ENCODE measurements at regions not wholly inside any gene's neighbourhood (a gene's known extent, or its start where the extent isn't known, plus 50 kb on each side); places are given as distances from the start of the nearest gene placed in this dataset.

DNA sequence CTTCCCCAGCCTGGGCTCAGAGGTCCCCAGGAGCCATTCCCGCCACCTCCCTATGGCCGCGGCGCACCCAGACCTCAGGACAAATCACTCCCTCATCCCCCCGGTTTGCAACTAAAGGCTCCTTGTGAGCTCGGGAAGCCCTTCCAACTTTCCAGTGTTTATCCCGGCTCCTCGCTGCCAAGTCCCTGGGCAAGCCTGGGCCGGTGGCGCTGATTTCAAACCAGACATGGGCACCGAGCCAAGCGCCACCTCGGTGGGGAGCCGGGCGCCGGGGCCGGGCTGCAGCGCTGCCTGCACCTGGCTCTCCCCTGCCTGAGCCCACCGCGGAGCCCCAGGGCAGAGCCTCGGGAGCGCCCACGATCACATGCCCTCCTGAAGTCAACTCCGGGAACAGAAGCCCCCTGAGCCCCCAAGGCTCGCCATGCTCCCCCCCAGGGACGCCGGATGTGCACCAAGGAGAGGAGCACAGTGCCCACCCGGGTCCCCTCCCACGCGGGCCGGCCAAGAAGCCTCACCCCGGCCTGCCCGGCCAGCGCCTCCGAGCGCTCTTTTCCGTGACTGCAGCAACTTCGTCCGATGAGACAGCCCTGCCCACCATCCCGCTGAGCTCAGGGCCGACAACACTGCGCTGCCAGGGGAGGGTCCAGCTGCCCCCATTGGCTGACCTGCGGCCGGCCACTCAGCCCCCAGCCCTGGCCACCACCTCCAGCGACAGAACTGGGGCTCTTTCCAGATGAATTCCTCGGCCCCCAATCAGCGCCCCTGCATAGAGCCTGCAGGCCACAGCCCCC is 50.0 kb downstream of the NCOR2 start:
- peak; percentile 35 to 71 for DNase-seq

DNA sequence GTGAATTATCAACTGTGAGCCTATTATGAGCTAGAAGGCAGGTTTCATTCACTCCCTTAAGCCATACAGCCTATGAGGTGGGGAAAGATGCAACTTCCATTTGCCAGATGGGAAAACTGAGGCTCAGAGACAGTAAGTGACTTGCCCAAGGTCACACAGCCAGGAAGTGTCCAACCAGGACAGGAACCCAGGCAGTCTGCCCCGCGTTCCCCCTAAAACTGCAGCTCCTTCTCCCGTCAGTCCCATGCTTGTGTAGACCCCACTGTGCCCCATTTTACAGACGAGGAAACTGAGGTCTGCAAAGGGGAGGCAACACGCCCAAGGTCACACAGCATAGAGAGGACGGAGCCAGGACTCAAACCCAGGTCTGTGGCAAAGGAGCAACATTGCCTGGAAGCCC is 50.6 kb downstream of the NCOR2 start:
- DNase-seq: no peak

DNA sequence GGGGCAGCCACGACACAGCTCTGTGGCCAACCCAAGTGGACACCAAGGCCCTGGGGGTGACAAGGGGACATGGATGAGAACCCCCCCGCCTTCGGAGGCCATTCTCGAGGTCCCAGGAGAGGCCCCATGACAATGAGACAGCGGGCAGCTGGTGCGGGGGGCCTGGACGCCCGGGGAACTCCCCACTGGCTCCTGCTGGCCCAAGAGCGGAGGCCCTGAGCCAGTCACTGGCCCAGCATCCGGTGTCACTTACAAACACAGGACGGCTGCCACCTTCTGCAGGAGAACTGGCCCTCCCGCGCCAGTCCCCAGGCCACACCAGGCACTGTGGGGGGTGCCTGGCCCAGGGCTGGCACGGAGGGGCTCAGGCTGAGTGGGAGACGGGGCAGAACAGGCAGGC is 51.4 kb downstream of the NCOR2 start:
- no peak for DNase-seq

DNA sequence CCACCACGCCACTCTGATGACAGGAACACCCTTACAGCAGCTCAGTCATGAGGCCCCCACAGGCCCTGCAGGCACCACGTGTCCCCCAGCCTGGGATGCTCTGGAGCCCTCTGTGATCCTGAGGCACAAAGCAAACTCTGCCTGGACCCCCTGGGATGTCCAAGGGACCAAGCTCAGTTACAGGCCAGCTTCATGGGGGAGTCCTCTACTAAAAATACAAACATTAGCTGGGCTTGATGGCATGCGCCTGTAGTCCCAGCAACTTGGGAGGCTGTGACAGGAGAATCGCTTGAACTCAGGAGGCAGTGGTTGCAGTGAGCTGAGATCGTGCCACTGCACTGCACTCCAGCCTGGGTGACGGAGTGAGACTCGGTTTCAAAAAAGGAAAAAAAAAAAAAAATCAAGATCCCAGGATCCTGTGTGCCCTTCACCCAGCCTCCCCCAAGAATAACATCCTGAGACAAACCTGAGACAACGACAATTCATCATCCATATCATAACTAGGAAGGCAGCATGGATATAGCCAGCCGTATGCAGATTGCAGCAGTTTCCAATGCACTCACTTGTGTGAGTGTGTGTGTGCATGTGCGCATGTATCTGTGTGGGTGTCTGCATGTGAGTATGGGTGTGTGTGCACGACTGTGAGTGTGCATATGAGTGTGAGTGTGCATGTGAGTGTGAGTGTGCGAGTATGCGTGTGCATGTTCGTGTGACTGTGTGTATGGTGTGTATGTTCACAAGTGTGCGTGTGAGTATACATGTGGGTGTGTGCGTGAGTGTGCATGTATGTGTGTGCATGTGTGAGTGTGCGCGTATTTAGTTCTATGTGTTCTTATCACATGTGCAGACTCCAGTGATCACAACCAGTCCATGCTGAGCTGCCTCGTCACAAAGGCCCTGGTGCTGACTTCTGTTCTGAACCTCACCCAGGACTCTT is 52.1 kb downstream of the NCOR2 start:
- no peak for DNase-seq

DNA sequence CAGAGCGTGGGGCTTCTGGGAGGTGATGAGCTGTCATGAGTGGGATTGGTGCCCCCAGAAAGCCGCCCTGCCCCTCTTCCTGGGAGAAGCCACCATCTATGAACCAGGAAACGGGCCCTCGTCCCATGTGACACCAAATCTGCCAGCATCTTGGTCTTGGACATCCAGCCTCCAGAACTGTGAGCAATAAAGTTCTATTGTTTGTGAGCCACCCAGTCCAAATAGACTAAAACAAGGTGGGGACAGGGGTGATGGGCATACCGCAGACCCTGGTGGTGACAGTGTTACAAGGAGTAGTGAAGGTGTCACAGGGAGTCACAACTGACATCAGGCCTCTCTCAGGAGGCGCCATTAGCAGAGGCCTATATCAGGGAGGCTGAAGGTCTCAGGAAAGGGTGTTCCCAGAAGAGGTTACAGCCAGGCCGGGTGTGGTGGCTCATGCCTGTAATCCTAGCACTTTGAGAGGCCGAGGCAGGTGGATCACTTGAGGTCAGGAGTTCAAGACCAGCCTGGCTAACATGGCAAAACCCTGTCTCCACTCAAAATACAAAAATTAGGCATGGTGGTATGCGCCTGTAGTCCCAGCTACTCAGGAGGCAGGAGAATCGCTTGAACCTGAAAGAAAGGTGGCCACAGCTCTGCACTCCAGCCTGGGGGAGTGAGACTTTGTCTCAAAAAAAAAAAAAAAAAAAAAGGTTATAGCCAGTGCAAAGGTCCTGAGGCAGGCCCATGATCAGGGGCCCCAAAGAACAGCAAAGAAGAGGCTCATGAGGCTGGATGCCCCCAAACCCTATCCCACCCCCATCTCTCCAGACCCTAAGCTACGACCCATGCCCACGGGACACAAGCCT is 53.0 kb downstream of the NCOR2 start:
- DNase-seq: no peak

DNA sequence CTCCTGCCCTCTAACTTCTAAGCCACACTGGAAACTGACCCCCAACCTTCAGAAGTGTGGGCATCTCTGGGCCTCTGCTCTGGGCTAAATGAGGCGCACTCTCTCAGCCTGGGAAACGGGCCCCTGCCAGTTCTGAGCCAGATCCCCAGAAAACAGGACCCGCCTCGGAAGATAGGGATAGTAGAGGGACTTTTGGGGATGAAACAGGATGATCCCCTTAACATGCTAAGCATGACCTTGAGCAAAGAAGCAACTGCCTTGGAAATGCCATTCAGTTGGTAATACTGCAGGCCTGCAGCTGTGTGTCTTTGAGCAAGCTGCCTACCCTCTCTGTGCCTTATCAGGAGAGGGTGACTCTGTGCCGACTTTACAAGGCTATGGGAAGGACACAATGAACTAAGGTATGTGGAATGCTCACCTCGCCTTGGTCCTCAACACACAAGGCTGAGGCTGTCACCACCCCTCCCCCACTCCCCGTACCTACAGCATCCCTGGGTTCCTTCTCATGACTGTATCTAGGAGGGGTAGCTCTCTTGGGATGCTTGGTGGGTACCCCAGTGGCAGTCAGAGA is 54.0 kb downstream of the NCOR2 start:
- no peak for DNase-seq

DNA sequence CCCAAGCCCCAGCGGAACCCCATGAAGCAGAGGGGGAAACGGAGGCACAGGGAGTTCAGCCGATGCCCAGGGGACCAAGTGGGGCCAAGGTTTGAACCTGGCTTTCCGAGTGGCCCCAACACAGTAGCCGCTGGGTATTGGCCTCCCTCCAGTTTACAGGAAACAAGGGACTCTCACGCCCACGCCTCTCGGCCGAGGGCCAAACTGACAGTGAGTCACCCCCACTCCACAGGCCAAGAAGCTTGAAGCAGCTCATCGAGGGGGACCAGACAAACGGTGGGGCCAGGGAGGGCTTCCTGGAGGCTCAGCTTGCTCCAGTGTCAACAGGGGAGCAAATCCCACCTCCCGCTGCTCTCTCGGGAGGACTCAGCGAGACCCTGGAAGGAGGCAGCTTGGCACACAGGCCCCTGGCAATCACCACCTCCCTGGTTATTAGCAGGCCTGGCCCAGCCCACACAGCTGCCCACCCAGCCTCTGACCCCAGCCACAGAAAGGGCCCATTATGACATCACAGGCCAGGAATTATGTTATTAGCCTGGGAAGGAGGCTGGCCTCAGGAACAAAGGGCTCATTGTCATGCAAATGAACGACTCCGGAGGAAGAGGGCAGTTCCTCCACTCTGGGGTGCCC is 54.6 kb downstream of the NCOR2 start:
- peak in 1 of 2 experiments; percentile 25 for DNase-seq

DNA sequence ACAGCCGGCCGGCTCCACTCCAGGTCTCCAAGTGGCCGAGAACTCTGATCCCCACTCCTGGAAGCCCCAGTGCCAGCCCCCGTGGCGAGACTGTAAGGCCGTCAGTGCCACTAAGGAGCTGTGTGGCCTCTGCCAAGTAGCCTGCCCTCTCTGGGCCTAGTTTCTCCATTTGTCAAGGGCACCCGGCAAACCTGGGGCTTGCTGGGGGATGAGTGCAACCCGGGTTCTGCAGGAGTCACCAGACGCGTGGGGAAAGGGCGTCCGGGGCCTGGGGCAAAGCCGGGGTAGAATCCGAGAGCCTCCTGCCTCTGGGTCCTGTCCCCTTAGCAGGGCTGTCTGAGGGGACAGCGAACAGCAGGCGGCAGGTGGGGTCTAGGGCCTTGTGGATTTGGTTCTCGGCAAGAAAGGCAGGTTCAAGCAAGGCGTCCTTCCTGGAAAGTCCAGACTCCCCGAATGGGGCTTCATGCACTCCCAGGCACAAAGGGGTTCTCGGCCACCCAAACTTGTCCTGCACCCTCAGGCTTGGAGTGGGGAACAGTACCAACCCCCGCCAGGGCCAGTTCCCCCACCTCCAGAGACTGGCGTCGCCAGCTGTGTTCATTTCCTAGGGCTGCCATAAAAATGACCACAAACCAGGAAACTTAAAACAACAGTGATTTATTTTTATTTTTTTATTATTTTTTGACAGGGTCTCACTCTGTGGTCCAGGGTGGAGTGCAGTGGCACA is 56.0 kb downstream of the NCOR2 start:
- DNase-seq: no peak

DNA sequence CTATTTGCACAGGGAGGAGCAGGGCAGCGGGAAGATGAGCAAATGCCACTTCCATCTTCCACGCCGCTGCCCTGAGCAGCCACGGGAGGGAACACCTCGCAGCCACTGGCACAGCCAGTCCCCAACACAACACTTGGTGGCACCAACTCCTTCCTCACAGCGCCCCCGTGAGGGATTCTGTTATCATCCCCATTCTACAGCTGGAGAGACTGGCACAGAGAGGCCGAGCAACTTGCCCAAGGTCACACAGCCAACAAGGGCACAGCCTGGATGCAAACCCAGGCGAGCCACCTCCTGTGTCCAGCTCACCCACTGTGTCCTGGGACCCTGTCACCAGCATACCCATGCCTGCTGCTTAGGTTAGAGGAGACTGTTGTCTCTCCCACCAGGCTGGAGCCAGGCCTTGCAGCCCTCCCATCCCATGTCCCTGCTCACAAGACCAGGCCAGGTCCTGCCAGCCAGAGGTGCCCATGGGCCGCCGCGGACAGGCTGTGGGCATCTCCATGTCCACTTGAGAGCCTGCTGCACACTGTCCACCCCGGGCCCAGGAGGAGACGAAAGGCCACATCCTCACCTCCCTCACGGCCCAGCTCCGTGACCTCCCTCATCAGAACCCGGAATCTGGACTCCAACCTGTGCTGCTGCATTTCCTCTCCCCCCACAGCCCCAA is 57.0 kb downstream of the NCOR2 start:
- DNase-seq: peak in 1 of 2 experiments; percentile 34

DNA sequence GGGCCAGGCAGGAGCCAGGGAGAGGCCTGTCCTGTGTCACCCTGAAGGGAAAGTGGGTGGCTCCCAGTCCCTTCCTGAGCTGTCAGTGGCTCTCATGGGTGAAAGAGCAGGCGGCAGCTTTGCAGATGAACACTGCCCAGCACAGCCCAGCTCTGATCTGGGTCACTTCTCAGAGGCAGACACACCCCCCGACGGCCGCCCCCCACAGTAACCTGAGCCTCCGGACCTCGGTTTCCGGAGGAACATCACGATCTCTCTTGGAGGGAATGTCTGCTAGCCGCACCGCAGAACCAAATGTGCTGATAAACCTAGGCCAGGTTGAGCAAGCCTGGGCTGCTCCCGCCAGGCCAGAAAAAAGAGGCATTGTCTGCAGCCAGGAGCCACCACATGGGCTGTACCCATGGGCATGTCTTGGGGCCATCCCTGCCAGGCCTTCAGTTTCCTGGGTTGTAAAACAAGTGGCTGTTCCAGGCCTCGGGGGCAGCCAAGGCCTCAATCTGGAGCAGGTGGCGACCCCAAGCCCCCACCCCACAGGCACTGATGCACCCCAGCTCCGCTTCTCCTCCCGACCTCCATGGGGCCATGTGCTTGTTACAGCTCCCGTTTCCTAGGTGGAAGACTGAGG is 57.6 kb downstream of the NCOR2 start:
- DNase-seq: no peak

DNA sequence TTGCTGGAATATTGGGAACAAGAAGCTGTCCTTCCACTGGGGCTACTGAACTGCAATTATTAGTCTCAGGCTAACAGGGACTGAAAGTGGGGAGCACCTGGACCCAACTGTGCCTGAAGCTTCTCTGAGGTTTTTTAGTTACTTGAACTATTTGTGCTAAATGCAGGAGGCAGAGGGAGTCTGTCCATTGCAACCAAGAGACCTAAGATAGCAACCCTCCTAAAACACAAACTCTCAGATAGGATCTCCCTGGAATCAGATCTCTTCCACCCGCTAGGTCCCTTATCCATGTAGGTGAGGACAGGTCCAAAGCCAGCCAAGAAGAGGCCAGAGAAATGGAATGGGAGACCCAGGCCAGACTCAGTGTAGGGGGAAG is 58.1 kb downstream of the NCOR2 start:
- no peak for DNase-seq

DNA sequence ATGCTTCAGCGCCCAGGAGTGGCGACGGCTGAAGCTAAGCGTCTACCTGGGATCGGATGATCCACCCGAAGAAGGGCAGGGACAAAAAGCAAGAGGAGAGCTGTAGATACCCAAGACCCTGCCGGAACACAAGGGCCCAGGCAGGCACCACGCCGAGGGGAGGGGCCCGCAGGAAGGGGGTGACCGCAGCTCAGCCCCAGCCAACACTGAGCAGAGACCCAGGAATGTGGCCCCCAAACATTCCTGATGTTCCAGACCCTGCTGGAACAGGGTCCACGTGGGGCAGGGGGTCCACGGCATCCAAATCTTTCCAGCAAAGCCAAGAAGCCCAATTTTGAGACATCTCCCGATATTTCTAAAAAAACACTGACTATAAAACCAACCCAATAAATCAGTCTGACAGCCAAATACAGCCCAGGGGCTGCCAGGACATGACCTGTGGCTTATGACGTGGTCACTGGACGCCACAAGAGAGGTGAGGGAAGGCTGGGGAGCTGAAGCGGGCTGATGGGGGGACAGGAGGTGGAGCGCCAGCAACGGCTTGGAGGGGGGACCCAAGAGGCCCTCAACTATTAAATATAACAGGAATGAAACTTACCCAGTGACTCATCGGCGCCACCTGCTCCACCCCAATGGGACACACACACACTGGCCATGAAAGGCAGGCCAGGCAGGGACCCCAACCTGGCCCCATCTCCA is 58.9 kb downstream of the NCOR2 start:
- DNase-seq: peak in 1 of 2 experiments; percentile 33

DNA sequence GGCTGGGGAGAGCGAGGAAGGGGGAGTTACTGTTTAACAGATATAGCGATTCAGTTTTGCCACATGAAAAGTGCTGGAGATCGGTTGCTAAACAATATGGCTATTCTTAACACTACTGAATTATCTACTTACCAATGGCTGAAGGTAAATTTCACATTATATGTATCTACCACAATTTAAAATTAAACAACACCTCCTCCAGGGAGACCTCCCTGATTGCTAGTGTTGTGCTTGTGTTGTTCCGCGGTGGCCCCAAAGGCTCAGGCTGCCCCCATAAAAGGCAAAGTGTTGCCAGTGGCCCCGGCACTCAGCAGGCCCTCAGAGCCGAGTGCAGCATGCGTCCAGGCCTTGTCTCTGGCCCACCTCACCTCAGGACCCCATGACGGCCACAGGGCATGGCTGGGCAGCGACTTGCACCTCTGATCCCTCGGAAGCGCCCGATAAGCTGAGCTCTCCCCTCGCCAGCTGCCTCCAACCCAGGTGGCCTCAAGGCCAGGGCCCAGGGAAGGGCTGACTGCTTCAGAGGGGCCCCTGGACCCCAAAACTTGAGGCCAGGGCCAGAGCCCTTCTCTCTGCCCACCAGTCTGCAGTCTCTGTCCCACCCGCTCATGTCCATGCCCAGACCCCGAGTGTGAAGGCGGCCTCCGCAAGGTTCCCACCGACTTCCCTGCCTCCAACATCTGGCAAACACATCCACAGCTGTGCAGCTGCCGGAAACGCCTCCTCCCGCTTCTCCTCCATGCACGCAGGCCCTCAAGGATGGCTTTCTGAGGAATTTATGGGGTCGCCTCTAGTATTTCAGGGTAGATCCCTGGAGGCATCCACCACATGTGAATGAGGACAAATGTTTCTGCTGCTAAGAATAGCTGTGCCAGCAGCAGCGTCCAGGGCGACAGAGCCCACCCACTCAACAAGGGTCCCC is 60.0 kb downstream of the NCOR2 start:
- no peak for DNase-seq

DNA sequence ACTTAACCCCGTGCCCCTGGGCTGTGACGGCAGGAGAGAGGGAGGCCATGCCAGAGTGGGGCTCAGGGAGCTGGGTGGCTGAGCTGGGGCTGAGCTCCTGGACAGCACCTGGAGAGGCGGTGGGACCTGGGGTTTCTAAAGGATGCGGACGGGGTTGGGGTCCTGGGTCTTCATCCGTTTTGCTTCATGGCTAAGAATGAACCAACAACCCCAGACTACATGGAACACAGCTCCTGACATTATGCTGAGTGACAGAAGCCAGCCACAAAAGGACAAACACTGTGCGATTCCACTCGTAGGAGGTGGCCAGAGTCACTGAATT is 60.6 kb downstream of the NCOR2 start:
- no peak for DNase-seq

DNA sequence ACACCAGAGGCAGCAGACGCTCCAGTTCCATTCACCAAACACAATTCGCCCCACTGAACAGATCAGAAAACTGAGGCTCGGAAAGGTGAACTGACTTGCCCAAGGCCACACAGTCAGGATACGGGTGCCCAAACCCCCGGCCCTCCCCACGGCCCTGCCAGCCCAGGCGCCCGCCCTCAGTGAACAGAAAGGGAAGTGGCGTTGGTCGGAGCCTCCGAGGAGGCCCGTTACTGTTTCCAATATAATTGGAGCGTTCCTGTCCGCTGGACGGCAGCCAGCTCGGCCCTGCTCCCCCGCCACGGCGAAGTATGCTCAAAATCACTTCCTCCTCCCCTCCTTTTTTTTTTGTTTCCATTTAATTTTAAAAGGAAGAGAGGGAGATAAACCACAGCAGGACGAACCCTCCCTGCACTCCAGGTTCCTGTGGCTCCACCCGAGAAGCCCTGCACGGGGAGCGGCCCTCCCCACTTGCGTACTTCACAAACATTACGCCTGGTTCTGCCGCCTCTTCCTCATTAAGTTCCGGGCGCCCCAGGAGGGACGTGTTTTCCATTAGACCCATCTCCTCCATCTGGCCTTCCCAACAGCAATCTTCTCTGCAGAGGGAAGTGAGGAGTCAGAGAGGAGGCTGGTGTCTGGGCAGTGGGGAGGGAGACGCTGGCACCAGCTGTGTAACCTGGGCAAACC is 61.1 kb downstream of the NCOR2 start:
- DNase-seq: peak; percentile 82 to 89

DNA sequence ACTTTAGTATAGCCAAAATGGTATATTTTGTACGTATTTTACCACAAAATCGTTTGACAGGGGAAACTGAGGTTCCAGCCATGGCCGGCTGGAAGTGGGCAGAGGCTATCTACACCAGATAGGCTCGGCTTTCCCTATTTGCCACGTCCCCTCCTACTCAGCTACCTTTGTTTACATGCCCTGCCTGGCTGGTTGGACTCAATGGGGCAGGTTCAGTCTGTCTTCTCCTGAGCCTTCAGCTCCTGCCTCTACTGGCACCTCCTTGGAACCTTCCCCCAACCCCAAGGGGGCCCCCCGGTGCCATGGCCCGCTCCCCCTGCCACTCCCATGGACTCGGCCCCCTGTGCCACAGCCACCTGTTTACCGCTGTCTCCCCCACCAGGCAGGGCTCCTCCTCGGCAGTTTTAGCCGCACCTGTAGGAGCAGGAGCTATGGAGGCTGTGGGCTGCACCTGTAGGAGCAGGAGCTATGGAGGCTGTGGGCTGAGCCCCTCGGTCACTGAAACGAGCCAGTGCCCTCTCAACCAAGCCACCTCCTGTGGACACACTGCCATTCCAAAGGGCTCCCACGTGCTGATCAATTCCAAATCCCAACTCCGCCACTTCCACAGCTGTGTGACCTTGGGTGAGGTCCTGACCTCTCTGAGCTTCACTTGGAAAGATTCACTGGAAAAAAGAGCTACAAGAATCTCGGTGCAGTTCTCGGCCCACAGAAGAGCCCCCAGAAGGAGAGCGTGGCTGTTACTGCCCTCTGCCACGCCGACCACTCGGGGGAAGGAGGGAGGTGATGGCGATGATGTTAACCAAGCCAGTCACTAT is 62.2 kb downstream of the NCOR2 start:
- DNase-seq: no peak

DNA sequence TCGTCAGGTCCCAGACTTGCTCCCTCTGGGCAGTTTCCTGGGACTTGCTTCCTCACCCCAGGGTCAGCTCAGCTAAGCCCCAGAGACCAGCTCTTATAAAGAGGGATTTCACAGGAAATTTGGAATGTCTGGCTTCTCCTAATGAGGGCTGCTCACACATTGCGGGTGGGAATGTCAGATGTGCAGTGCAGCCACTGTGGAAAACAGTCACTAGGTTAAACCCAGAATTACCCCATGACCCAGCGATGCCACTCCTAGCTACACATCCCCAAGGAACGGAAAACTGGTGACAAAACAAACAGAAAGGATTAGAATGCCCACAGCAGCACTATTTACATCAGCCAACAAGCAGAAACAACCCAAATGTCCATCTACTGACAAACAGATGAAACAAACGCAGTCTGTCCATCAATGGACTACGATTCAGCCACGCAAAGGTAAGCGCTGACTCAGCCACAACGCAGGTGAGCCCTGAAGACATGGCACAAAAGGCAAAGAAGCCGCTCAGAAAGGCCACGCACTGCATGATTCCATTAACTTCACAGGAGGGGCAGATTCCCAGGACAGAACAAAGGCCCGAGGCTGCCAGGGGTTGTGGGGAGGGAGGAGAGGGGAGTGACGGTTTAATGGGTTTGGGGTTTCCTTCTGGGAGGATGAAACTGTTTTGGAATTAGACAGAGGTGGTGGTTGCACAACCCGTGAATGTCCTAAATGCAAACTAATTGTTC is 63.0 kb downstream of the NCOR2 start:
- DNase-seq: no peak
